Spleen (tissue), 7 donors: ENCODE measurements at regions not wholly inside any gene's neighbourhood (a gene's known extent, or its start where the extent isn't known, plus 50 kb on each side); places are given as distances from the start of the nearest gene placed in this dataset.

Source experiments
- POLR2A ChIP-seq, 3 donors: fragments of 450-650 bp; IDR thresholded peaks; one replicate each; pipeline ENCODE4 v1.5.1; 2017; ENCODE audit warnings: antibody characterized with exemption in 3 of 3, mild to moderate bottlenecking in 1 of 3
- POLR2AphosphoS5 ChIP-seq, 3 donors: sonication (generic); formaldehyde crosslinking; IDR thresholded peaks; one replicate each; pipeline ENCODE4 v1.5.1; 2017; ENCODE audit warnings: antibody characterized with exemption in 3 of 3
- TF ChIP-seq, protein P1 (sequence below), 11 experiments: fragments of 200-600 bp in 7 of 11; fragments of 450-650 bp in 4 of 11; sonication (generic) in 4 of 11; IDR thresholded peaks in 8 of 11; conservative IDR thresholded peaks in 3 of 11; 1 replicate in 7 of 11; 2 replicates in 4 of 11; pipeline versions ENCODE4 v1.4.0 to v1.8.0; 2016 to 2021; ENCODE audit warnings: antibody characterized with exemption in 11 of 11, inconsistent platforms in 4 of 11, mild to moderate bottlenecking in 1 of 11
- donor health status: DM: no; HTN: no; CAD: no; lungs with moderate emphysema.
- donor health status: DM: no; HTN: no; CAD: no.
- donor health status: DM: no; HTN: no; CAD: no.

- TF ChIP-seq, protein P1, sequence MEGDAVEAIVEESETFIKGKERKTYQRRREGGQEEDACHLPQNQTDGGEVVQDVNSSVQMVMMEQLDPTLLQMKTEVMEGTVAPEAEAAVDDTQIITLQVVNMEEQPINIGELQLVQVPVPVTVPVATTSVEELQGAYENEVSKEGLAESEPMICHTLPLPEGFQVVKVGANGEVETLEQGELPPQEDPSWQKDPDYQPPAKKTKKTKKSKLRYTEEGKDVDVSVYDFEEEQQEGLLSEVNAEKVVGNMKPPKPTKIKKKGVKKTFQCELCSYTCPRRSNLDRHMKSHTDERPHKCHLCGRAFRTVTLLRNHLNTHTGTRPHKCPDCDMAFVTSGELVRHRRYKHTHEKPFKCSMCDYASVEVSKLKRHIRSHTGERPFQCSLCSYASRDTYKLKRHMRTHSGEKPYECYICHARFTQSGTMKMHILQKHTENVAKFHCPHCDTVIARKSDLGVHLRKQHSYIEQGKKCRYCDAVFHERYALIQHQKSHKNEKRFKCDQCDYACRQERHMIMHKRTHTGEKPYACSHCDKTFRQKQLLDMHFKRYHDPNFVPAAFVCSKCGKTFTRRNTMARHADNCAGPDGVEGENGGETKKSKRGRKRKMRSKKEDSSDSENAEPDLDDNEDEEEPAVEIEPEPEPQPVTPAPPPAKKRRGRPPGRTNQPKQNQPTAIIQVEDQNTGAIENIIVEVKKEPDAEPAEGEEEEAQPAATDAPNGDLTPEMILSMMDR (IDR thresholded peaks at IDR 0.05 in 8 of 11, conservative IDR thresholded peaks at IDR 0.05 in 3 of 11) = no peak
- TF ChIP-seq POLR2AphosphoS5 (IDR thresholded peaks at IDR 0.05) (no peak), POLR2A (IDR thresholded peaks at IDR 0.05) (no peak)
Measured at GRCh38 chr12:115801871-115802270, 475.6 kb downstream of the MED13L start.
